ENCODE measurements at regions not wholly inside any gene's neighbourhood (a gene's known extent, or its start where the extent isn't known, plus 50 kb on each side); places are given as distances from the start of the nearest gene placed in this dataset.

DNA sequence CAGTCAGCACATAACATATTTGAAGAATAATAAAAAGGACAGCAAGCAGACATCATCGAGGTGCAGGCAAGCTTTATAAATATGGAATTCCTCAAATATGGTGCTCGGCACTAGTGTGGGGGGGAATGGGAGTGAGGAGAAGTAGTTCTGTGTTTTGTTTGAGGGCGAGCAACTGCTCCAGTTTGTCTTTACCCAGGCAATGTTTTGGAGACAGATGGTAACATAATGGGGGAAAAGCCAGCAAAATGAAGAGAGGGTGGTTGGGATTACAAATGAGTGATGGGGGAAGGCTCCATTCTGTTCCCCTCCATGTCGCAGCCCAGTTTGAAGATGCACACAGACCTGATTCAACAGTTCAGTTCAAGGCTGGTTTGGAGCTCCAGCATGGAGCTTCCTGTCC lies 572.9 kb upstream of the DIPK2B start:
- no peak for TF ChIP-seq EZH2 (IDR thresholded peaks at IDR 0.05; ENCODE audit: borderline replicate concordance, low read depth, low read length, severe bottlenecking)
- TF ChIP-seq, protein P1, sequence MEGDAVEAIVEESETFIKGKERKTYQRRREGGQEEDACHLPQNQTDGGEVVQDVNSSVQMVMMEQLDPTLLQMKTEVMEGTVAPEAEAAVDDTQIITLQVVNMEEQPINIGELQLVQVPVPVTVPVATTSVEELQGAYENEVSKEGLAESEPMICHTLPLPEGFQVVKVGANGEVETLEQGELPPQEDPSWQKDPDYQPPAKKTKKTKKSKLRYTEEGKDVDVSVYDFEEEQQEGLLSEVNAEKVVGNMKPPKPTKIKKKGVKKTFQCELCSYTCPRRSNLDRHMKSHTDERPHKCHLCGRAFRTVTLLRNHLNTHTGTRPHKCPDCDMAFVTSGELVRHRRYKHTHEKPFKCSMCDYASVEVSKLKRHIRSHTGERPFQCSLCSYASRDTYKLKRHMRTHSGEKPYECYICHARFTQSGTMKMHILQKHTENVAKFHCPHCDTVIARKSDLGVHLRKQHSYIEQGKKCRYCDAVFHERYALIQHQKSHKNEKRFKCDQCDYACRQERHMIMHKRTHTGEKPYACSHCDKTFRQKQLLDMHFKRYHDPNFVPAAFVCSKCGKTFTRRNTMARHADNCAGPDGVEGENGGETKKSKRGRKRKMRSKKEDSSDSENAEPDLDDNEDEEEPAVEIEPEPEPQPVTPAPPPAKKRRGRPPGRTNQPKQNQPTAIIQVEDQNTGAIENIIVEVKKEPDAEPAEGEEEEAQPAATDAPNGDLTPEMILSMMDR (IDR thresholded peaks at IDR 0.05; ENCODE audit: borderline replicate concordance, extremely low read depth, low read length, poor library complexity, severe bottlenecking) = no peak
